ENCODE measurements at regions not wholly inside any gene's neighbourhood (a gene's known extent, or its start where the extent isn't known, plus 50 kb on each side); places are given as distances from the start of the nearest gene placed in this dataset.

DNA sequence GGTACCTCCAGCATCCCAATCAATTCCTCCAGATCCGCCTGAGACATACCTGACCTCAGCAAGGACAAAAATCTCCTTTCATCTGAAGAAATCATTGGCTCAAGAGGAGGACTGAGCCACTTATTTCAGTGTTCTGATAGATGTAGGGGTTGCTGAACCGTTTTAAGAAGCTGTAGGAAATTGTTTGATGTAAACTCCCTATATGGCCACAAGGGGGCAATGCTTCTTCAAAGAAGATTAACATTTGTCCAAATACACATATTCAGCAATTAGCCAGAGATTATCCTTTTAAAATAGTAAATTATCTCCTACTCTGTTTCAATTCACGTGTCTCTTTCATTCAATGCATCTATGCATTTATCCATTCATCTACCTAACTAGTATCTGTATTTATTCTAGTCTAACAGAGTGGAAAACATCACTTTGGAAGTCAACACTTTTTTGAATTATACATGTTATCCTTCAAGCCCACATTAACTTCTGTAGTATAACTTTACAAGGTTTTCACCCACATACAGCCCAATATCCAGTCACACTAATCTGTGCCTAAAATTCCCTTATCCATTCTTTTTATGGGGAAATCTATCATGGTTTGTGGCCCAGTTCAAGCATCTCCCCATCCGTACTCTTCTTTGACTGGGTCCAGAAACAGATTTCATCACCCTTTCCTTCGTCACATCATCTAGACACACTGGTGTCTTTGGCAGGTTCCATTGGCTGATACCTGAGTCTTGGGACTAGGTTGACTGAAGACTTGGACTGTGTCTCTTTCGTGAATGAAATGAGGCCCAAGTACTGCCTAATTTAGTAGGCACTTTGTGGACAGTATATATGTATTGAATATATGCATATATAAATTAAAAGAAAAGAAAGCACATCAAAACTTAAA is 411.0 kb upstream of the OR4E1 start:
- TF ChIP-seq, protein P1, sequence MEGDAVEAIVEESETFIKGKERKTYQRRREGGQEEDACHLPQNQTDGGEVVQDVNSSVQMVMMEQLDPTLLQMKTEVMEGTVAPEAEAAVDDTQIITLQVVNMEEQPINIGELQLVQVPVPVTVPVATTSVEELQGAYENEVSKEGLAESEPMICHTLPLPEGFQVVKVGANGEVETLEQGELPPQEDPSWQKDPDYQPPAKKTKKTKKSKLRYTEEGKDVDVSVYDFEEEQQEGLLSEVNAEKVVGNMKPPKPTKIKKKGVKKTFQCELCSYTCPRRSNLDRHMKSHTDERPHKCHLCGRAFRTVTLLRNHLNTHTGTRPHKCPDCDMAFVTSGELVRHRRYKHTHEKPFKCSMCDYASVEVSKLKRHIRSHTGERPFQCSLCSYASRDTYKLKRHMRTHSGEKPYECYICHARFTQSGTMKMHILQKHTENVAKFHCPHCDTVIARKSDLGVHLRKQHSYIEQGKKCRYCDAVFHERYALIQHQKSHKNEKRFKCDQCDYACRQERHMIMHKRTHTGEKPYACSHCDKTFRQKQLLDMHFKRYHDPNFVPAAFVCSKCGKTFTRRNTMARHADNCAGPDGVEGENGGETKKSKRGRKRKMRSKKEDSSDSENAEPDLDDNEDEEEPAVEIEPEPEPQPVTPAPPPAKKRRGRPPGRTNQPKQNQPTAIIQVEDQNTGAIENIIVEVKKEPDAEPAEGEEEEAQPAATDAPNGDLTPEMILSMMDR (conservative IDR thresholded peaks at IDR 0.05) = peak; percentile 82
- TF ChIP-seq EZH2 (IDR thresholded peaks at IDR 0.05; ENCODE audit: low read depth) = no peak

Data from PC-9 (cell line).